HepG2 (cell line): ENCODE measurements at regions not wholly inside any gene's neighbourhood (a gene's known extent, or its start where the extent isn't known, plus 50 kb on each side); places are given as distances from the start of the nearest gene placed in this dataset.
"Not testable (repeated sequence)": the region's sequence is repeated elsewhere in the genome, so short reads cannot be mapped to it uniquely, and the experiment has no call there.

Source experiments
- CCDC6 ChIP-seq: sonication (generic); formaldehyde crosslinking; IDR thresholded peaks from 2 replicates; pipeline ENCODE4 v1.8.1; 2022; ENCODE audit warnings: mild to moderate bottlenecking, missing genetic modification reagents, moderate library complexity
- ESRRA ChIP-seq: sonication (generic); formaldehyde crosslinking; IDR thresholded peaks from 2 replicates; pipeline ENCODE4 v1.5.1; 2020; ENCODE audit warnings: mild to moderate bottlenecking, low read depth, missing genetic modification reagents
- JUND ChIP-seq: sonication (generic); formaldehyde crosslinking; IDR thresholded peaks from 2 replicates; pipeline ENCODE4 v1.8.0; 2022; ENCODE audit warnings: mild to moderate bottlenecking, missing genetic modification reagents
- MAX ChIP-seq: IDR thresholded peaks from 2 replicates; pipeline ENCODE4 v1.6.1; 2012; ENCODE audit warnings: inconsistent platforms
- NFE2L1 ChIP-seq: sonication (generic); formaldehyde crosslinking; IDR thresholded peaks from 2 replicates; pipeline ENCODE4 v1.4.0; 2020; ENCODE audit warnings: missing genetic modification reagents, mild to moderate bottlenecking, borderline replicate concordance
- POLR2A ChIP-seq, 2 experiments: IDR thresholded peaks; 2 replicates each; pipeline ENCODE4 v1.6.1; 2011; ENCODE audit warnings: low read depth in 2 of 2, low read length in 2 of 2, mild to moderate bottlenecking in 1 of 2, moderate library complexity in 1 of 2; ENCODE audit not compliant: insufficient read depth in 1 of 2
- REST ChIP-seq, 2 experiments: IDR thresholded peaks; 2 replicates each; pipeline ENCODE4 v1.6.1; 2011 to 2012; ENCODE audit warnings: low read length in 2 of 2, borderline replicate concordance in 1 of 2, low read depth in 1 of 2, mild to moderate bottlenecking in 1 of 2, moderate library complexity in 1 of 2
- SP1 ChIP-seq, 2 experiments: fragments of 450-650 bp in 1 of 2; sonication (generic) in 1 of 2; formaldehyde crosslinking in 1 of 2; IDR thresholded peaks; 2 replicates each; pipeline versions ENCODE4 v1.4.0 to v1.6.1; 2016 to 2020; ENCODE audit warnings: missing genetic modification reagents in 1 of 2
- SP2 ChIP-seq: sonication (generic); formaldehyde crosslinking; IDR thresholded peaks from 2 replicates; pipeline ENCODE4 v1.5.1; 2020; ENCODE audit warnings: mild to moderate bottlenecking, missing genetic modification reagents
- ZBTB43 ChIP-seq: sonication (generic); formaldehyde crosslinking; conservative IDR thresholded peaks from 2 replicates; pipeline ENCODE4 v1.4.0; 2020; ENCODE audit warnings: missing genetic modification reagents
- ZFP37 ChIP-seq: sonication (generic); formaldehyde crosslinking; IDR thresholded peaks from 2 replicates; pipeline ENCODE4 v1.4.0; 2020; ENCODE audit warnings: missing genetic modification reagents, borderline replicate concordance
- ZNF274 ChIP-seq: sonication (generic); formaldehyde crosslinking; IDR thresholded peaks from 2 replicates; pipeline ENCODE4 v1.5.1; 2020; ENCODE audit warnings: mild to moderate bottlenecking, missing genetic modification reagents
- ZNF615 ChIP-seq: sonication (generic); formaldehyde crosslinking; IDR thresholded peaks from 2 replicates; pipeline ENCODE4 v1.5.0; 2020; ENCODE audit warnings: mild to moderate bottlenecking, missing genetic modification reagents, borderline replicate concordance

GRCh38 chrY:17563114-17563513 is 316.9 kb downstream of the CDY2B start:
- TF ChIP-seq POLR2A (IDR thresholded peaks at IDR 0.05; ENCODE audit: insufficient read depth in 1 of 2, low read depth in 2 of 2, low read length in 2 of 2); CCDC6; ZNF615 (CRISPR knock-in tag); NFE2L1; ZFP37 (CRISPR knock-in tag); SP2 (CRISPR knock-in tag); ZNF274 (CRISPR knock-in tag); JUND (CRISPR knock-in tag); ESRRA (CRISPR knock-in tag); SP1 (IDR thresholded peaks at IDR 0.05); SP1 (CRISPR knock-in tag; IDR thresholded peaks at IDR 0.05); REST (IDR thresholded peaks at IDR 0.05; ENCODE audit: borderline replicate concordance in 1 of 2, low read depth in 1 of 2, low read length in 2 of 2); MAX; ZBTB43 (CRISPR knock-in tag): not testable (repeated sequence)
